CD14-positive monocyte (primary cell): ENCODE measurements at regions not wholly inside any gene's neighbourhood (a gene's known extent, or its start where the extent isn't known, plus 50 kb on each side); places are given as distances from the start of the nearest gene placed in this dataset.

ENCODE experiments used
- DNase-seq, 3 donors: peaks; one replicate each; pipeline ENCODE4 v3.0.0-alpha.2; 2011 to 2022
- H2AFZ ChIP-seq: 2 replicates; pipeline ENCODE4 v1.6.0; 2012; ENCODE audit warnings: mild to moderate bottlenecking, low read depth, low read length, inconsistent platforms; ENCODE audit not compliant: insufficient read depth, poor library complexity, severe bottlenecking
- H3K27ac ChIP-seq, 2 donors: 1 replicate in 1 of 2; 2 replicates in 1 of 2; pipeline ENCODE4 v1.5.1; 2012 to 2013; ENCODE audit warnings: low read length in 2 of 2, control low read depth in 1 of 2, inconsistent platforms in 1 of 2, low read depth in 1 of 2, mild to moderate bottlenecking in 1 of 2
- H3K27me3 ChIP-seq, 2 donors: one replicate each; pipeline versions ENCODE4 v1.6.0 to v1.6.1; 2011 to 2013; ENCODE audit warnings: low read length in 2 of 2; ENCODE audit not compliant: control insufficient read depth in 2 of 2, insufficient read depth in 2 of 2
- H3K36me3 ChIP-seq, 2 donors: replicated peaks in 1 of 2; 1 replicate in 1 of 2; 2 replicates in 1 of 2; pipeline versions ENCODE4 v1.5.1 to v1.6.1; 2012 to 2013; ENCODE audit warnings: low read length in 2 of 2, control low read depth in 1 of 2, inconsistent platforms in 1 of 2, mild to moderate bottlenecking in 1 of 2; ENCODE audit not compliant: insufficient read depth in 2 of 2, control insufficient read depth in 1 of 2
- H3K4me1 ChIP-seq, 2 donors: 1 replicate in 1 of 2; 2 replicates in 1 of 2; pipeline versions ENCODE4 v1.5.1 to v1.6.1; 2012 to 2013; ENCODE audit warnings: low read length in 2 of 2, control low read depth in 1 of 2, inconsistent platforms in 1 of 2, mild to moderate bottlenecking in 1 of 2, moderate library complexity in 1 of 2; ENCODE audit not compliant: insufficient read depth in 2 of 2, control insufficient read depth in 1 of 2
- H3K4me2 ChIP-seq: replicated peaks from 2 replicates; pipeline ENCODE3; 2012; ENCODE audit warnings: low read length, moderate library complexity, mild to moderate bottlenecking; ENCODE audit not compliant: poor library complexity, severe bottlenecking; ENCODE audit errors: extremely low read depth
- H3K4me3 ChIP-seq, 3 experiments: fragments of 200-600 bp in 1 of 3; sonication (generic) in 1 of 3; replicated peaks in 1 of 3; 1 replicate in 2 of 3; 2 replicates in 1 of 3; pipeline ENCODE4 v1.5.1; 2011 to 2013; ENCODE audit warnings: low read length in 3 of 3, mild to moderate bottlenecking in 3 of 3, control low read depth in 2 of 3, low read depth in 2 of 3, inconsistent platforms in 1 of 3, moderate library complexity in 1 of 3
- H3K79me2 ChIP-seq: 2 replicates; pipeline ENCODE4 v1.6.0; 2012; ENCODE audit warnings: mild to moderate bottlenecking, control low read depth, inconsistent platforms, low read length, moderate library complexity; ENCODE audit not compliant: insufficient read depth
- H3K9ac ChIP-seq: 2 replicates; pipeline ENCODE4 v1.6.0; 2017; ENCODE audit warnings: low read length, mild to moderate bottlenecking; ENCODE audit not compliant: insufficient read depth, poor library complexity, severe bottlenecking
- H3K9me3 ChIP-seq, 2 donors: replicated peaks in 1 of 2; 1 replicate in 1 of 2; 2 replicates in 1 of 2; pipeline versions ENCODE4 v1.5.1 to v1.6.1; 2012 to 2013; ENCODE audit warnings: low read length in 2 of 2, control low read depth in 1 of 2; ENCODE audit not compliant: control insufficient read depth in 1 of 2, insufficient read depth in 1 of 2
- H4K20me1 ChIP-seq: 2 replicates; pipeline ENCODE4 v1.6.0; 2012; ENCODE audit warnings: mild to moderate bottlenecking, low read length, control low read depth, moderate library complexity; ENCODE audit not compliant: insufficient read depth
- H3K27ac Mint-ChIP-seq, 7 donors: one replicate each; pipeline ENCODE4 v1.8.0; 2020; ENCODE audit warnings: mild to moderate bottlenecking in 7 of 7, mixed read lengths in 7 of 7, moderate library complexity in 6 of 7, inconsistent platforms in 2 of 7
- H3K27me3 Mint-ChIP-seq, 3 donors: one replicate each; pipeline ENCODE4 v1.8.0; 2021 to 2022; ENCODE audit warnings: low read depth in 3 of 3, mild to moderate bottlenecking in 3 of 3, mixed read lengths in 3 of 3, moderate library complexity in 3 of 3, inconsistent platforms in 1 of 3
- H3K36me3 Mint-ChIP-seq, 2 donors: one replicate each; pipeline ENCODE4 v1.8.0; 2020; ENCODE audit warnings: mixed read lengths in 2 of 2, inconsistent platforms in 1 of 2, mild to moderate bottlenecking in 1 of 2
- H3K4me1 Mint-ChIP-seq: one replicate; pipeline ENCODE4 v1.8.0; 2020; ENCODE audit warnings: mild to moderate bottlenecking, mixed read lengths
- H3K4me3 Mint-ChIP-seq, 2 donors: one replicate each; pipeline ENCODE4 v1.8.0; 2020; ENCODE audit warnings: mild to moderate bottlenecking in 2 of 2, mixed read lengths in 2 of 2, moderate library complexity in 1 of 2
- H3K9me3 Mint-ChIP-seq, 7 donors: one replicate each; pipeline ENCODE4 v1.8.0; 2020 to 2022; ENCODE audit warnings: mixed read lengths in 7 of 7, mild to moderate bottlenecking in 6 of 7, moderate library complexity in 6 of 7, inconsistent platforms in 2 of 7
- CTCF ChIP-seq: fragments of 200-600 bp; IDR thresholded peaks from one replicate; pipeline ENCODE4 v1.8.0; 2022; ENCODE audit warnings: antibody characterized with exemption, mild to moderate bottlenecking
- WGBS: methylation state at CpG from one replicate; pipeline ENCODE4 v1.1.5; 2013; ENCODE audit warnings: missing lambda C conversion rate; ENCODE audit not compliant: insufficient coverage; 5-methylcytosine and 5-hydroxymethylcytosine counted together
- intact Hi-C, 2 donors: fragments of 100-400 bp; cut with micrococcal nuclease; formaldehyde crosslinking; loops; one replicate each; pipeline versions ENCODE4 v1.15.0 to v1.15.1; 2023

DNA sequence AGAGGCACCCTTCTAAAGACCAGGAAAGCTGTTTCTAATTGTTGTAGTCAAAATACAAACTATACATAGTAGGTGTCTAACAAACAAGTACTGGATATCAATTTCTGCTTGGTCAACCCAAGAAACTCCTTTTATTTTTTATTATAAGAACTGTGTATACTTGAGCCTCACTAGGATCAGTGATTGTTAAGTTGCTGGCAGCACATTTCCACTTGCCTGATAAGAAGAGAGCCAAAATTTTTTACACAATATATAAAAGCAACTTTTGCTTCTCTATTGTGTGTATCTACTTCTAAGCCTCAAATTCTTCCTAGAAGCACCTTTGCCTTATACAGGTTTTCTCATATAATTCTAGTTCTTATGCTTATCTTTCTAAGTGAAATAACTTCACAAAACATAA, 703.0 kb upstream of the EPHA5 start:
- H3K27ac ChIP-seq: no peak overlapping the region
- TF ChIP-seq CTCF: no peak

DNA sequence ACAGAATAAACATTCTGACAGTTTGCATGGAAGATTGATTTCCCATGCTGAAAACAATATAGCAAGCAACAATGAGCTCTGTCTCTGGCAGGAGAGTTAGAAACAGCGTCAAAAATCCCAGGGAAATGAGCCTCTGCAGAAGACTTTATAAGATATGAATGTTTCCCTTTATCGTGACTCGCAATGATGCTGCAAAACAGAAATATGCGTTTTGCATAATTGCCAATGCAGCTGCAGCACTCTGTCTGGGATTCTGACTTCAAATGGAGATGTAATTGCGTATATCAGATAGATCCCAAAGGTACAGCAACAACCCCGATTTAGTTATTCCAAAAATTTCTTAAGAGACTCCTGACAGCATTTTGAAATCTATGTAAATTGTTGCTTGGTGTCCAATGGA, 702.4 kb upstream of the EPHA5 start:
- Histone ChIP-seq H3K79me2 (no peaks in the 10 kb centered on the region), H3K36me3 (no peaks in the 10 kb centered on the region), H3K9ac (no peak overlapping the region), H3K27ac (no peak overlapping the region), H3K4me3 (no peak overlapping the region), H3K27me3 (no peaks in the 10 kb centered on the region), H3K9me3 (no peaks in the 10 kb centered on the region), H2AFZ (no peak overlapping the region), H3K4me1 (no peaks in the 10 kb centered on the region), H4K20me1 (no peaks in the 10 kb centered on the region), H3K4me2 (no peak overlapping the region)
- Mint-ChIP-seq H3K27ac (no peak overlapping the region), H3K4me3 (no peak overlapping the region), H3K36me3 (no peaks in the 10 kb centered on the region), H3K27me3 (no peaks in the 10 kb centered on the region), H3K9me3 (peaks cover 0 to 6% (median 3%) of the 10 kb centered on the region in 7 donors), H3K4me1 (no peaks in the 10 kb centered on the region)
- no peak for DNase-seq
- no peak for TF ChIP-seq CTCF
- intact Hi-C loops: no loop called here
- WGBS: 100% methylated on average over 3 of the region's 6 CpGs

More for the DNA sequence above, 703.0 kb upstream of the EPHA5 start:
- H3K9me3 Mint-ChIP-seq: peaks cover 0 to 6% (median 3%) of the 10 kb centered on the region in 7 donors
- H3K4me3 ChIP-seq: no peak overlapping the region
- H2AFZ ChIP-seq: no peak overlapping the region
- H3K4me1 Mint-ChIP-seq: no peaks in the 10 kb centered on the region
- H3K4me3 Mint-ChIP-seq: no peak overlapping the region
- H3K27me3 ChIP-seq: no peaks in the 10 kb centered on the region
- no peak for DNase-seq
- H4K20me1 ChIP-seq: no peaks in the 10 kb centered on the region
- no peaks in the 10 kb centered on the region for H3K9me3 ChIP-seq
- no peak overlapping the region for H3K4me2 ChIP-seq
- no peaks in the 10 kb centered on the region for H3K27me3 Mint-ChIP-seq
- H3K4me1 ChIP-seq: no peaks in the 10 kb centered on the region
- intact Hi-C loops: no loop called here
- no peak overlapping the region for H3K9ac ChIP-seq
- H3K36me3 ChIP-seq: no peaks in the 10 kb centered on the region
- no peaks in the 10 kb centered on the region for H3K36me3 Mint-ChIP-seq
- H3K27ac Mint-ChIP-seq: no peak overlapping the region
- no peaks in the 10 kb centered on the region for H3K79me2 ChIP-seq
